GM23338 (cell line): ENCODE measurements at regions not wholly inside any gene's neighbourhood (a gene's known extent, or its start where the extent isn't known, plus 50 kb on each side); places are given as distances from the start of the nearest gene placed in this dataset.

ENCODE experiments used
- ATAC-seq: fragments of 200-7000 bp; cut with Tn5 transposase; 3 replicates; pipeline ENCODE4 v1.9.1; 2020
- DNase-seq: peaks from one replicate; pipeline ENCODE4 v3.0.0-alpha.2; 2015; ENCODE audit warnings: low spot score
- H2AFZ ChIP-seq: fragments of 200-600 bp; sonication (generic); 2 replicates; pipeline ENCODE4 v1.8.0; 2016; ENCODE audit warnings: antibody characterized with exemption, mild to moderate bottlenecking, moderate library complexity
- H3F3A ChIP-seq: fragments of 200-600 bp; sonication (generic); replicated peaks from 2 replicates; pipeline ENCODE4 v1.8.0; 2017; ENCODE audit warnings: antibody characterized with exemption, mixed run types, low read depth
- H3K27ac ChIP-seq: fragments of 200-600 bp; sonication (generic); 2 replicates; pipeline ENCODE4 v1.6.1; 2016; ENCODE audit warnings: low read depth
- H3K27me3 ChIP-seq: fragments of 200-600 bp; sonication (generic); 2 replicates; pipeline ENCODE4 v1.8.0; 2016; ENCODE audit warnings: mild to moderate bottlenecking, mixed run types, moderate library complexity; ENCODE audit not compliant: insufficient read depth
- H3K36me3 ChIP-seq: fragments of 200-600 bp; sonication (generic); 2 replicates; pipeline ENCODE4 v1.8.0; 2016; ENCODE audit warnings: mild to moderate bottlenecking; ENCODE audit not compliant: insufficient read depth
- H3K4me1 ChIP-seq: fragments of 200-600 bp; sonication (generic); 2 replicates; pipeline ENCODE4 v1.8.0; 2016; ENCODE audit warnings: mild to moderate bottlenecking, moderate library complexity; ENCODE audit not compliant: insufficient read depth
- H3K4me2 ChIP-seq: fragments of 200-600 bp; sonication (generic); 2 replicates; pipeline ENCODE4 v1.7.1; 2017; ENCODE audit warnings: mixed run types
- H3K4me3 ChIP-seq: fragments of 200-600 bp; sonication (generic); 2 replicates; pipeline ENCODE4 v1.6.1; 2016; ENCODE audit warnings: mixed run types
- H3K79me2 ChIP-seq: fragments of 200-600 bp; sonication (generic); replicated peaks from 2 replicates; pipeline ENCODE4 v1.8.0; 2017; ENCODE audit warnings: mild to moderate bottlenecking; ENCODE audit not compliant: insufficient read depth
- H3K9me2 ChIP-seq: fragments of 200-600 bp; sonication (generic); 2 replicates; pipeline ENCODE4 v1.8.0; 2017; ENCODE audit not compliant: insufficient read depth
- H4K20me1 ChIP-seq: fragments of 200-600 bp; sonication (generic); replicated peaks from 2 replicates; pipeline ENCODE4 v1.8.0; 2017; ENCODE audit warnings: mild to moderate bottlenecking; ENCODE audit not compliant: insufficient read depth
- H3K27ac Mint-ChIP-seq: 2 replicates; pipeline ENCODE4 v1.8.0; 2020; ENCODE audit warnings: inconsistent platforms, mild to moderate bottlenecking, moderate library complexity, mixed read lengths
- H3K27me3 Mint-ChIP-seq: 3 replicates; pipeline ENCODE4 v1.8.0; 2022; ENCODE audit warnings: low read depth, mild to moderate bottlenecking, moderate library complexity, mixed read lengths, inconsistent platforms; ENCODE audit not compliant: insufficient read depth, poor library complexity
- H3K36me3 Mint-ChIP-seq: 3 replicates; pipeline ENCODE4 v1.8.0; 2021; ENCODE audit warnings: low read depth, mild to moderate bottlenecking, inconsistent platforms, moderate library complexity, mixed read lengths
- H3K4me1 Mint-ChIP-seq: 3 replicates; pipeline ENCODE4 v1.8.0; 2020; ENCODE audit warnings: mild to moderate bottlenecking, inconsistent platforms, mixed read lengths
- H3K4me3 Mint-ChIP-seq: 3 replicates; pipeline ENCODE4 v1.8.0; 2021; ENCODE audit warnings: moderate library complexity, mild to moderate bottlenecking, inconsistent platforms, mixed read lengths
- H3K9me3 Mint-ChIP-seq: 3 replicates; pipeline ENCODE4 v1.8.0; 2020; ENCODE audit warnings: moderate library complexity, mild to moderate bottlenecking, inconsistent platforms, mixed read lengths
- CREB1 ChIP-seq: fragments of 250-450 bp; sonication (Bioruptor Pico); IDR thresholded peaks from 2 replicates; pipeline ENCODE4 v1.5.0; 2020; ENCODE audit warnings: low read depth, mild to moderate bottlenecking, moderate library complexity
- CTCF ChIP-seq, 2 experiments: fragments of 200-600 bp in 1 of 2; sonication (generic) in 1 of 2; conservative IDR thresholded peaks; 2 replicates each; pipeline versions ENCODE4 v1.5.1 to v1.6.1; 2016 to 2017; ENCODE audit warnings: antibody characterized with exemption in 2 of 2, low read depth in 2 of 2, mild to moderate bottlenecking in 2 of 2, moderate library complexity in 1 of 2
- EZH2 ChIP-seq: fragments of 200-600 bp; sonication (generic); IDR thresholded peaks from one replicate; pipeline ENCODE4 v1.8.0; 2017; ENCODE audit warnings: antibody characterized with exemption, mild to moderate bottlenecking, low read depth; ENCODE audit not compliant: unreplicated experiment
- EZH2phosphoT487 ChIP-seq: fragments of 200-600 bp; sonication (generic); IDR thresholded peaks from one replicate; pipeline ENCODE4 v1.8.1; 2018; ENCODE audit warnings: antibody characterized with exemption; ENCODE audit not compliant: unreplicated experiment
- JUNB ChIP-seq: IDR thresholded peaks from one replicate; pipeline ENCODE4 v1.6.1; 2016; ENCODE audit warnings: antibody characterized with exemption; ENCODE audit not compliant: unreplicated experiment
- NANOG ChIP-seq: IDR thresholded peaks from 2 replicates; pipeline ENCODE4 v1.6.1; 2016; ENCODE audit warnings: antibody characterized with exemption, borderline replicate concordance
- POLR2AphosphoS5 ChIP-seq: IDR thresholded peaks from 2 replicates; pipeline ENCODE4 v1.6.1; 2016; ENCODE audit warnings: antibody characterized with exemption, low read depth
- STAT1 ChIP-seq: IDR thresholded peaks from one replicate; pipeline ENCODE4 v1.6.1; 2016; ENCODE audit warnings: antibody characterized with exemption; ENCODE audit not compliant: unreplicated experiment
- ZNF114 ChIP-seq: fragments of 250-450 bp; sonication (Bioruptor Pico); IDR thresholded peaks from 2 replicates; pipeline ENCODE4 v1.5.0; 2020; ENCODE audit warnings: mild to moderate bottlenecking, moderate library complexity
- ZNF331 ChIP-seq: fragments of 250-450 bp; sonication (Bioruptor Pico); IDR thresholded peaks from 2 replicates; pipeline ENCODE4 v1.5.0; 2020; ENCODE audit warnings: low read depth, mild to moderate bottlenecking, moderate library complexity
- ZNF462 ChIP-seq: fragments of 250-450 bp; sonication (Bioruptor Pico); IDR thresholded peaks from 2 replicates; pipeline ENCODE4 v1.5.0; 2020; ENCODE audit warnings: mild to moderate bottlenecking, moderate library complexity
- TF ChIP-seq, protein P1 (sequence below): IDR thresholded peaks from one replicate; pipeline ENCODE4 v1.6.1; 2018; ENCODE audit warnings: antibody characterized with exemption; ENCODE audit not compliant: unreplicated experiment
- TF ChIP-seq, protein P2 (sequence below): IDR thresholded peaks from 2 replicates; pipeline ENCODE4 v1.6.1; 2016; ENCODE audit warnings: antibody characterized with exemption

- H3F3A ChIP-seq = no peaks in the 10 kb centered on the region
- no peak overlapping the region for H2AFZ ChIP-seq
- no peak overlapping the region for H3K27ac Mint-ChIP-seq
- H3K9me3 Mint-ChIP-seq = 0 out of 3 replicates have a peak, but pooled peaks cover 3% of the 10 kb centered on the region
- peaks cover 24% of the 10 kb centered on the region for H3K4me1 Mint-ChIP-seq
- no peak overlapping the region for H3K27ac ChIP-seq
- TF ChIP-seq ZNF331 (no peak), NANOG (no peak), EZH2 (no peak), CREB1 (CRISPR knock-in tag) (no peak), STAT1 (no peak), ZNF114 (CRISPR knock-in tag) (no peak), EZH2phosphoT487 (no peak), POLR2AphosphoS5 (no peak), CTCF (conservative IDR thresholded peaks at IDR 0.05; ENCODE audit: low read depth in 2 of 2) (no peak), ZNF462 (no peak), JUNB (no peak)
- TF ChIP-seq, protein P1, sequence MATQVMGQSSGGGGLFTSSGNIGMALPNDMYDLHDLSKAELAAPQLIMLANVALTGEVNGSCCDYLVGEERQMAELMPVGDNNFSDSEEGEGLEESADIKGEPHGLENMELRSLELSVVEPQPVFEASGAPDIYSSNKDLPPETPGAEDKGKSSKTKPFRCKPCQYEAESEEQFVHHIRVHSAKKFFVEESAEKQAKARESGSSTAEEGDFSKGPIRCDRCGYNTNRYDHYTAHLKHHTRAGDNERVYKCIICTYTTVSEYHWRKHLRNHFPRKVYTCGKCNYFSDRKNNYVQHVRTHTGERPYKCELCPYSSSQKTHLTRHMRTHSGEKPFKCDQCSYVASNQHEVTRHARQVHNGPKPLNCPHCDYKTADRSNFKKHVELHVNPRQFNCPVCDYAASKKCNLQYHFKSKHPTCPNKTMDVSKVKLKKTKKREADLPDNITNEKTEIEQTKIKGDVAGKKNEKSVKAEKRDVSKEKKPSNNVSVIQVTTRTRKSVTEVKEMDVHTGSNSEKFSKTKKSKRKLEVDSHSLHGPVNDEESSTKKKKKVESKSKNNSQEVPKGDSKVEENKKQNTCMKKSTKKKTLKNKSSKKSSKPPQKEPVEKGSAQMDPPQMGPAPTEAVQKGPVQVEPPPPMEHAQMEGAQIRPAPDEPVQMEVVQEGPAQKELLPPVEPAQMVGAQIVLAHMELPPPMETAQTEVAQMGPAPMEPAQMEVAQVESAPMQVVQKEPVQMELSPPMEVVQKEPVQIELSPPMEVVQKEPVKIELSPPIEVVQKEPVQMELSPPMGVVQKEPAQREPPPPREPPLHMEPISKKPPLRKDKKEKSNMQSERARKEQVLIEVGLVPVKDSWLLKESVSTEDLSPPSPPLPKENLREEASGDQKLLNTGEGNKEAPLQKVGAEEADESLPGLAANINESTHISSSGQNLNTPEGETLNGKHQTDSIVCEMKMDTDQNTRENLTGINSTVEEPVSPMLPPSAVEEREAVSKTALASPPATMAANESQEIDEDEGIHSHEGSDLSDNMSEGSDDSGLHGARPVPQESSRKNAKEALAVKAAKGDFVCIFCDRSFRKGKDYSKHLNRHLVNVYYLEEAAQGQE = no peak
- TF ChIP-seq, protein P2, sequence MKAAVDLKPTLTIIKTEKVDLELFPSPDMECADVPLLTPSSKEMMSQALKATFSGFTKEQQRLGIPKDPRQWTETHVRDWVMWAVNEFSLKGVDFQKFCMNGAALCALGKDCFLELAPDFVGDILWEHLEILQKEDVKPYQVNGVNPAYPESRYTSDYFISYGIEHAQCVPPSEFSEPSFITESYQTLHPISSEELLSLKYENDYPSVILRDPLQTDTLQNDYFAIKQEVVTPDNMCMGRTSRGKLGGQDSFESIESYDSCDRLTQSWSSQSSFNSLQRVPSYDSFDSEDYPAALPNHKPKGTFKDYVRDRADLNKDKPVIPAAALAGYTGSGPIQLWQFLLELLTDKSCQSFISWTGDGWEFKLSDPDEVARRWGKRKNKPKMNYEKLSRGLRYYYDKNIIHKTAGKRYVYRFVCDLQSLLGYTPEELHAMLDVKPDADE = no peak
- H3K4me3 ChIP-seq = no peak overlapping the region
- no peaks in the 10 kb centered on the region for H3K9me2 ChIP-seq
- H3K4me1 ChIP-seq = peaks cover 11% of the 10 kb centered on the region; the same call in 1 of the 2 replicates
- H4K20me1 ChIP-seq = no peaks in the 10 kb centered on the region
- H3K4me3 Mint-ChIP-seq = no peak overlapping the region
- H3K36me3 ChIP-seq = peaks cover 4% of the 10 kb centered on the region; the same call in 1 of the 2 replicates
- peaks cover 4% of the 10 kb centered on the region; the same call in 1 of the 3 replicates for H3K36me3 Mint-ChIP-seq
- no peaks in the 10 kb centered on the region for H3K27me3 ChIP-seq
- DNase-seq (no peak), ATAC-seq (no peak)
- H3K27me3 Mint-ChIP-seq = no peaks in the 10 kb centered on the region
- H3K4me2 ChIP-seq = no peak overlapping the region
- H3K79me2 ChIP-seq = no peaks in the 10 kb centered on the region
Observed at GRCh38 chrX:16386126-16386525, 218.8 kb downstream of the MAGEB17 start.
